Activated CD8-positive, alpha-beta memory T cell treated with anti-CD3 and anti-CD28 coated beads, Interleukin-2, amount 50 U/mL, for 48 hours (primary cell): ENCODE measurements at regions not wholly inside any gene's neighbourhood (a gene's known extent, or its start where the extent isn't known, plus 50 kb on each side); places are given as distances from the start of the nearest gene placed in this dataset.

Experiments used
- DNase-seq: peaks from one replicate; pipeline ENCODE4 v3.0.0-alpha.2; 2020

GRCh38 chr3:168191856-168192255 lies 96.1 kb upstream of the GOLIM4 start:
- no peak for DNase-seq

- no peak for DNase-seq
Observed at GRCh38 chr3:168187233-168187632, 91.5 kb upstream of the GOLIM4 start.

- no peak for DNase-seq
Observed at GRCh38 chr3:168186293-168186983, 90.7 kb upstream of the GOLIM4 start.

DNA sequence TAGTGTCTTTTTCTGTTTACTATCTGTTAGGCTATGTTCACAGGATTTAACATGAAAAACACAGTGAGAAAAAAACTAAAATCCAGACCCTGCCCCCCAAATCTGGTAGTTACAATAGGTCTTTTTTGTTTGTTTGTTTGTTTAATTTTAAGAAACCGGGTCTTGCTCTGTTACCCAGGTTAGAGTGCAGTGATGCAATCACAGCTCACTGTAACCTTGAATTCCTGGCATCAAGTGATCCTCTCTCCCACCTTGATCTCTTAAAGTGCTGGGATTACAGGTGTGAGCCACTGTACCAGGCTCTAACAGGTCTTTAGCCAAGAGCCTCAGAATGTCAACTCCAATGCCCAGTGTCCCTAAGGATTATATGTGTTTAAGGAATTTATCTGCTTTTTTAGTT lies 88.0 kb upstream of the GOLIM4 start:
- DNase-seq: no peak

GRCh38 chr3:168168743-168169142 lies 73.0 kb upstream of the GOLIM4 start:
- DNase-seq: no peak

GRCh38 chr3:168165390-168166269 lies 69.9 kb upstream of the GOLIM4 start:
- DNase-seq: no peak

GRCh38 chr3:168162172-168162571 lies 66.4 kb upstream of the GOLIM4 start:
- no peak for DNase-seq

GRCh38 chr3:168161696-168162095 lies 66.0 kb upstream of the GOLIM4 start:
- DNase-seq: no peak

- DNase-seq: no peak
Observed at GRCh38 chr3:168157903-168158302, 62.2 kb upstream of the GOLIM4 start.

DNA sequence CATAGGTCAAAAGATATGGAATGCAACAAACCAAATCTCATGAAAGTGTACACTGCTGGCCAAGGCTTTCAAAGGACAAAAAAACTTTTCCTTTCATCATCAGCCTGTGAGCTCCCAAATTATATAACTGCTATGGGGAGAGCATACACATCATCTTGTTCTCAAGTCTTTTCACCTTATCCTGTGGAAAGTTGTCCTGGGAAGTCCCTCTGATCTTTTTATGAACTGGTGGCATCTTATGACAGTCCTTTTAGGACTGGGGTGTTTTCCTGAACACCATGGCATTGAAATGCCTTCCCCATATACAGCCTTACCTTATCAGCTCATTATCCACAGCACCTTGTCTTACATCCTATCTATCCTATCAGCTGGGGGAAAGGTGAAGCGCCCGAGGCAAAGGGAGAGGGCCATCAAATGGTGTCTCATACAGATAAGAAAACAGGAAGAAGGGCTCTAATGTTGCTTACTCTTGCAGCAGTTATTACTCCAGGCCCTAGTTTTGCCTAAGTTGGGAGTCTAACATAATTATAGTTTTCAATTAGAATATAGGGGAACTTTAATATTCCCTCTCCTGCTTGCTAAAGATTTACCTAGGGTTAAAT lies 61.5 kb upstream of the GOLIM4 start:
- DNase-seq: no peak

DNA sequence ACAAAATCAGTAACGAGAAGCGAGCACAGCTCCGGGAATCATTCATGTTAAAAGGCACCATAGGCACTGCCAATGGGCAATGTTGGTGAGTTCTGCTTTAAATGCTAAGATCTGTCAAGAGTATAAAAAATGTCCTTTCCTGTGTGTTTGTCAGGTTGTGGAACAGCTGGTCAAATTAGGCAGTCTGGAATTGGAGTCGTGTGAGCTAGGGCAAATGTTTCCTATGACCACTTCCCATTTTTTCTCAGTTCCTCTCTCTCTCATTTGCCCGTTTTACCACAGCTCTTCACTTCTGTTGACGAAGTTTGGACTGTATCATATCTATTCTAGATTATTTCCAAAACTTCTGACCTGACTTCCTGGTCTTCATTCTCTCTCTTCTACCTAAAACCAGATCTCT lies 60.8 kb upstream of the GOLIM4 start:
- no peak for DNase-seq

DNA sequence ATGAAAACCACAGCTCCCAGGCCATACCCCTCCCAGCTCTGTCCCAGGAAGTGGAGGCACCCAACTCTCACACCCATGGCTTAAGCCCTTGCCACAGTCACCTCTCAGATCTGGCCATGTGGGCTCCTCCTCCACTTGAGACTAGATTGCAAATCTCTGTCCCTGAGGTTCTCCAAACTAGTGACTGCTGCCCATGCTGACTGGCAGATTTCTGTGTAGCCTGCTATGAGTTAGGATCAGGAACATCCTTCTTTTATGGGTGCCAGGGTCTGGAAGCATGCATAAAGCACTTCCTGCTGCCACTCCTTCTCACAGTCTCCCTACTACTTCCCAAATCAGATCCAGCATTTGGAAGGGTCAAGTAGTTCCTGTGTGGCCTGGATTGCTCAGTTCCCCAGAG lies 59.6 kb upstream of the GOLIM4 start:
- no peak for DNase-seq

DNA sequence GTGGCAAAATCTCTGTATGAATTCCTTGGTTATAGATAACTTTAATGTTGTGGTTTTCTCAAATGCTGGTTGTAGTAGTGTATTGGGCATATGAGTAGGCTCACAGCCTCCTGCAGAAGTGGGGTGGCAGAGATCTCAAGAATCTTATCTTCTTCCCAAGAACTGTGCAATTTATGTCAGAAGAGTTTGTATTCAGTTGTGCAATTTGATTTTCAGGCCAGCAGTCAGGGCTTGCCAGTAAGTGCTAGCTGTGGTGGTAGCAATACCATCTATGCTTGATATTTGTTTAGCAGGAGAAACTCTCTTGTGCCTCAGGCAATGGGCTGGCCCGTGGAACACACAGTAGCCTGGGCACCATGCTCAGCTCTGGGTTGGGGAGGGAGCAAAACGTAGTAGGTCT lies 58.4 kb upstream of the GOLIM4 start:
- DNase-seq: no peak

DNA sequence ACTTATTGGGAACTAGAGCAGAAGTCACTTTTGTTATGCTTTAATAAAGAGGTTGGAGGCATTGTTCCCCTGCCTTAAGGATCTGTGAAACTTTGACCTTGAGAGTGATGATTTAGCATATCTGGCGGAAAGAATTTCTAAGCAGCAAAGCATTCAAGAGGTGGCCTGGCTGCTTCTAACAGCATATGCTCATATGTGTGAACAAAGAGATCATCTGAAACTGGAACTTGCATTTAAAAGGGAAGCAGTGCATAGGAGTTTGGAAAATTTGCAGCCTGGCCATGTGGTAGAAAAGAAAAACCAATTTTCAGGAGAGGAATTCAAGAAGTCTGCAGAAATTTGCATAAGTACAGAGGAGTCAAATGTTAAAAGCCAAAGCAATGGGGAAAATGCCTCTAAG lies 56.4 kb upstream of the GOLIM4 start:
- no peak for DNase-seq
